HCT116 (cell line): ENCODE measurements at regions not wholly inside any gene's neighbourhood (a gene's known extent, or its start where the extent isn't known, plus 50 kb on each side); places are given as distances from the start of the nearest gene placed in this dataset.
"Not testable (repeated sequence)": the region's sequence is repeated elsewhere in the genome, so short reads cannot be mapped to it uniquely, and the experiment has no call there.

Experiments
- ATAC-seq: fragments of 200-7000 bp; cut with Tn5 transposase; 2 replicates; pipeline ENCODE4 v1.9.1; 2020; ENCODE audit warnings: mild to moderate bottlenecking, moderate library complexity
- BruUV-seq: library from RNA; stranded (reverse); fragments of 400-500 nt; replicated peaks from 2 replicates; lab custom pipeline; 2021; lab: Mats Ljungman, UMichigan
- CTCF ChIA-PET: fragments of 300-600 bp; sonication (Branson Sonifier 250); formaldehyde crosslinking; loops from one replicate; lab custom pipeline; 2021; ENCODE audit warnings: antibody characterized with exemption; lab: Charles Lee
- POLR2A ChIA-PET: fragments of 300-600, 350-600 bp; sonication (Branson Sonifier 250); formaldehyde crosslinking; loops from one replicate; lab custom pipeline; 2021; ENCODE audit warnings: antibody characterized with exemption; lab: Charles Lee
- RAD21 ChIA-PET, 2 experiments: fragments of 300-600 bp; sonication (Branson Sonifier 250); formaldehyde crosslinking; loops; one replicate each; lab custom pipeline; 2023; ENCODE audit warnings: low total read pairs in 2 of 2; ENCODE audit not compliant: uncharacterized antibody in 2 of 2, unreplicated experiment in 2 of 2, low non-redundant PET in 1 of 2; lab: Charles Lee
- DNase-seq: peaks from one replicate; pipeline ENCODE4 v3.0.0-alpha.2; 2010; ENCODE audit warnings: low read depth, low spot score
- H2AFZ ChIP-seq: fragments of 200-600 bp; shearing (Covaris generic), sonication (generic); 2 replicates; pipeline ENCODE4 v1.6.1; 2017; ENCODE audit warnings: low read depth, mixed run types, mixed read lengths, antibody characterized with exemption, low read length; ENCODE audit not compliant: poor library complexity, severe bottlenecking
- H3K27ac ChIP-seq: 2 replicates; pipeline ENCODE4 v1.5.1; 2012; ENCODE audit warnings: low read depth, low read length
- H3K27me3 ChIP-seq: fragments of 200-600 bp; sonication (generic); 2 replicates; pipeline ENCODE4 v1.6.1; 2016; ENCODE audit warnings: mixed run types, low read length, mixed read lengths; ENCODE audit not compliant: insufficient read depth
- H3K36me3 ChIP-seq, 2 experiments: fragments of 200-500 bp in 1 of 2; fragments of 200-600 bp in 1 of 2; sonication (Bioruptor generic) in 1 of 2; sonication (generic) in 1 of 2; 2 replicates each; pipeline versions ENCODE4 v1.5.1 to v1.6.1; 2014 to 2016; ENCODE audit warnings: low read length in 2 of 2, inconsistent platforms in 1 of 2, mixed read lengths in 1 of 2, mixed run types in 1 of 2; ENCODE audit not compliant: insufficient read depth in 2 of 2, control insufficient read depth in 1 of 2
- H3K4me1 ChIP-seq, 2 experiments: fragments of 200-600 bp in 1 of 2; sonication (generic) in 1 of 2; 2 replicates each; pipeline versions ENCODE4 v1.5.1 to v1.6.1; 2012 to 2017; ENCODE audit warnings: low read length in 2 of 2, inconsistent platforms in 1 of 2, mild to moderate bottlenecking in 1 of 2, mixed read lengths in 1 of 2, mixed run types in 1 of 2, moderate library complexity in 1 of 2; ENCODE audit not compliant: insufficient read depth in 2 of 2, control insufficient read depth in 1 of 2
- H3K4me2 ChIP-seq: fragments of 200-600 bp; sonication (generic); 2 replicates; pipeline ENCODE4 v1.6.1; 2017; ENCODE audit warnings: mixed run types, low read length, mixed read lengths
- H3K4me3 ChIP-seq, 2 experiments: fragments of 200-600 bp in 1 of 2; sonication (generic) in 1 of 2; replicated peaks in 1 of 2; 2 replicates each; pipeline ENCODE4 v1.5.1; 2011 to 2016; ENCODE audit warnings: low read length in 2 of 2, control low read depth in 1 of 2, low read depth in 1 of 2, mild to moderate bottlenecking in 1 of 2, mixed read lengths in 1 of 2, mixed run types in 1 of 2
- H3K79me2 ChIP-seq: fragments of 200-600 bp; sonication (generic); 2 replicates; pipeline ENCODE4 v1.6.1; 2017; ENCODE audit warnings: mild to moderate bottlenecking, mixed run types, low read length, moderate library complexity, mixed read lengths; ENCODE audit not compliant: insufficient read depth
- H3K9ac ChIP-seq: fragments of 200-600 bp; sonication (generic); 2 replicates; pipeline ENCODE4 v1.6.1; 2016; ENCODE audit warnings: low read length, mixed read lengths
- H3K9me2 ChIP-seq: fragments of 200-600 bp; sonication (generic), shearing (Covaris generic); 2 replicates; pipeline ENCODE4 v1.6.1; 2017; ENCODE audit warnings: mixed run types, mild to moderate bottlenecking, moderate library complexity; ENCODE audit not compliant: insufficient read depth
- H3K9me3 ChIP-seq, 2 experiments: fragments of 200-500 bp in 1 of 2; fragments of 200-600 bp in 1 of 2; sonication (Bioruptor generic) in 1 of 2; sonication (generic) in 1 of 2; 2 replicates each; pipeline ENCODE4 v1.6.1; 2014 to 2017; ENCODE audit warnings: low read length in 2 of 2, mixed read lengths in 2 of 2, inconsistent platforms in 1 of 2, low read depth in 1 of 2, mild to moderate bottlenecking in 1 of 2, mixed run types in 1 of 2, moderate library complexity in 1 of 2; ENCODE audit not compliant: control insufficient read depth in 1 of 2, insufficient read depth in 1 of 2
- H4K20me1 ChIP-seq: fragments of 200-600 bp; sonication (generic), shearing (Covaris generic); 2 replicates; pipeline ENCODE4 v1.6.1; 2017; ENCODE audit warnings: mixed run types, mild to moderate bottlenecking, moderate library complexity; ENCODE audit not compliant: insufficient read depth
- CEBPB ChIP-seq: IDR thresholded peaks from 2 replicates; pipeline ENCODE4 v1.6.1; 2012; ENCODE audit warnings: low read depth
- EGR1 ChIP-seq: IDR thresholded peaks from 2 replicates; pipeline ENCODE4 v1.6.1; 2012; ENCODE audit warnings: low read depth
- EZH2 ChIP-seq: fragments of 200-600 bp; sonication (generic); IDR thresholded peaks from 2 replicates; pipeline ENCODE4 v1.6.1; 2017; ENCODE audit warnings: antibody characterized with exemption, mixed run types
- POLR2AphosphoS5 ChIP-seq: IDR thresholded peaks from 2 replicates; pipeline ENCODE4 v1.6.1; 2011; ENCODE audit warnings: mild to moderate bottlenecking, low read depth, low read length, moderate library complexity
- RAD21 ChIP-seq: IDR thresholded peaks from 2 replicates; pipeline ENCODE4 v1.6.1; 2012; ENCODE audit warnings: low read depth, mild to moderate bottlenecking
- SIN3A ChIP-seq: IDR thresholded peaks from 2 replicates; pipeline ENCODE4 v1.6.1; 2012; ENCODE audit warnings: low read depth
- TCF7L2 ChIP-seq: IDR thresholded peaks from 2 replicates; pipeline ENCODE4 v1.7.0; 2011; ENCODE audit warnings: borderline replicate concordance, inconsistent platforms; ENCODE audit not compliant: insufficient read depth, insufficient read length; ENCODE audit errors: extremely low read depth
- ZBTB33 ChIP-seq: IDR thresholded peaks from 2 replicates; pipeline ENCODE4 v1.6.1; 2011; ENCODE audit warnings: mild to moderate bottlenecking, low read length, moderate library complexity; ENCODE audit not compliant: insufficient replicate concordance; ENCODE audit errors: extremely low read depth
- intact Hi-C: fragments of 100-400 bp; cut with micrococcal nuclease; formaldehyde crosslinking; loops from 2 replicates; pipeline ENCODE4 v1.10.0; 2022

DNA sequence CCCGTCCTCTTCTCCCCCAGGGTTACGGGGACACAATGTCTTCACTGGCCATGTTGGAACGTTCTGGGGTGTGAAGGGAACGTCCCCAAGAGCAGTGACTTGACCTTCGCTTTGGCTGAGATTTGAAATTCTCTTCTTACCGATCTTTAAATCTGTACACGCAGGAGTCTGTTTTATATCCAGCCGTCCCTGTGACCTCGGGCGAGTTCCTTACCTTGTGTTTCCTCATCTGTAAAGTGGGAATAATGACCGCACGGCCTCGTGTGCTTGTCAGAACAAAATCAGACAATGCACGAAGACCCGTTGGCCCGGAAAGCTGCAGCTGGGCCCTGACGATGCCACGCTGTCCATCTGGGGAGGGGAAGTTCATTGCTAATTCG is 454.3 kb downstream of the PREX1 start (continued):
- no peak for TF ChIP-seq TCF7L2
- TF ChIP-seq SIN3A = no peak
- TF ChIP-seq EGR1 = no peak
- no peak for TF ChIP-seq CEBPB
- TF ChIP-seq POLR2AphosphoS5 = no peak
- no peak for TF ChIP-seq ZBTB33
- no peak for TF ChIP-seq EZH2
- no peak for TF ChIP-seq RAD21

DNA sequence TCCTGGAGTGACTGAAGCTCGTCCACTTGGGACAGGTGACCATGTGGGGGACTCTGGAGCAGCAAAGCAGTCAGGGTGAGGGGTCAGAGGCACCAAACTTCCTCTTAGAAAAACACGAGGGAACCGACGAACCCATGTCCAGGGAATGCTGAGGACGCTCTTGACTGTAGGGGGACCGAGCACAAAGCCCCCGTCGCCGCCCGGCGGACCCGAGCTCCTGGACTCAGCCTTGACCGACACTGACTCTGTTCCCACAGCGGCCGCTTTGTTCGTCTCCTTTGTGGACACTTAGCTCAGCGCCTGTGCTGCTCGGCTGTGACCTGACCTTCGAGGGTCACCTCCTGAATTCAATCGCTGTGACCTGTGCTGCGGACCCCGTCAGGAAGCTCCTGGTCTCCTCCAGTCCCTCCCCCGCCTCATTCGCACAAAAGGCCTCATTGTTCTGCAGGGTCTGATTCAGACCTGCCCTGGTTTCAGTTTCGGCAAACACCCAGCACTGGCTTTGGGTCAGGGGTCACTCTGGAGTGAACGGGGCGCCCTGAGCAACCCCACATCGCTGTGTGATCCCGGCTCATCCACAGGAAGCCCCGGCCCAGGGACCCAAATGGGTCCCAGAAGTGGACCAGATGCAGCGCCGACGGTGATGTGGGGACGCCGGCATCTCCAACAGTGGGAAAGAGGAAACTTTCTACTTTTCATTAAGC is 454.8 kb downstream of the PREX1 start:
- H4K20me1 ChIP-seq, POLR2A ChIA-PET, H3K4me3 ChIP-seq, BruUV-seq, RAD21 ChIA-PET, H3K9ac ChIP-seq, H2AFZ ChIP-seq, intact Hi-C loops, H3K9me3 ChIP-seq, H3K27me3 ChIP-seq, CTCF ChIA-PET, H3K79me2 ChIP-seq, H3K9me2 ChIP-seq, H3K36me3 ChIP-seq, H3K27ac ChIP-seq, H3K4me2 ChIP-seq, H3K4me1 ChIP-seq, DNase-seq, ATAC-seq: not testable (repeated sequence)
